ENCODE measurements at regions not wholly inside any gene's neighbourhood (a gene's known extent, or its start where the extent isn't known, plus 50 kb on each side); places are given as distances from the start of the nearest gene placed in this dataset.
"Not testable (repeated sequence)": the region's sequence is repeated elsewhere in the genome, so short reads cannot be mapped to it uniquely, and the experiment has no call there.

DNA sequence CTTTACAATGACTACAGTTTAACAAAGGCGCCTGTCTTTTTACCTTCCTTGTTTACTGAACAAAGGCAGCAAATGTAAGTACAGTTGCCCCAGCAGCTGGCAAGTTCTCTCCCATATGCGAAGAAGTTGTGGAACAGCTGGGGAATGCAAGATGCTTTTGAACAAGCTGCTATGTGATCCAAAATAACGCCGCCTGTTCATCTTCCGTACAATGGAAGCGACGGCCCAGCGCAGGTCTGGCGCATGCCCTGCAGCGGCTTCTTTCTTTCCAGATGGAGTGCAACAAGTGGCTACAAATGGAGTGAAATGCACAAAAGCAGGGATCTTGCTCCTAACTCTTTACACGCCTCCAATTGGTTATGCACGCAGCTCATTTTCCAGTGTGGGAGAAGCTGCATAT, 97.0 kb upstream of the SVIL start:
- H3K4me3 ChIP-seq (ENCODE audit: low read length): no peak overlapping the region
- H3K9ac ChIP-seq (ENCODE audit: low read length): no peak overlapping the region
- H3K36me3 ChIP-seq (ENCODE audit: control insufficient read depth, insufficient read depth, low read length): no peaks in the 10 kb centered on the region
- H3K9me3 ChIP-seq (ENCODE audit: control insufficient read depth, low read length): no peaks in the 10 kb centered on the region
- no peaks in the 10 kb centered on the region for H3K27me3 ChIP-seq (ENCODE audit: control insufficient read depth, insufficient read depth, low read length)
- H3K4me1 ChIP-seq (ENCODE audit: control insufficient read depth, insufficient read depth, low read length): peaks cover 16% of the 10 kb centered on the region

DNA sequence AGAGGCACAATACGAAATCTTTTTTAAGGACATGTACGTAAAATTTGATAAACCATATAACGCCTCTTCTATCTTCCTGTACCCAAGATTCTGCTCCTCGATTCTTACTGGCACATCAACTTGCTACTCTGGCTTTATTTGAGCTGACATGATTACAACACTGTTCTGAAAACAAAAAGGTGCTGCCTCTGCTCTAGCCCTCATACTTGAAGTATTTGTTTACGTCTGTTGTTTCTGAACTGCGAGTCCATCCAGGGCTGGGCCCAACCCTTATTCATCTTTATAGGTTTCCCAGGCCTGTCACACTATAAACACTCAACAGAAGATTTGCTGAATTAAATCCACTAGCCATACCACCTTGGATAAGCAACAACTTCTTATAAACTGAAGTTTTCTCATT, 96.2 kb upstream of the SVIL start:
- Histone ChIP-seq H3K9me3 (ENCODE audit: control insufficient read depth, low read length) (no peaks in the 10 kb centered on the region), H3K4me1 (ENCODE audit: control insufficient read depth, insufficient read depth, low read length) (peaks cover 16% of the 10 kb centered on the region), H3K9ac (ENCODE audit: low read length) (no peak overlapping the region), H3K36me3 (ENCODE audit: control insufficient read depth, insufficient read depth, low read length) (no peaks in the 10 kb centered on the region), H3K27me3 (ENCODE audit: control insufficient read depth, insufficient read depth, low read length) (no peaks in the 10 kb centered on the region), H3K4me3 (ENCODE audit: low read length) (no peak overlapping the region)

DNA sequence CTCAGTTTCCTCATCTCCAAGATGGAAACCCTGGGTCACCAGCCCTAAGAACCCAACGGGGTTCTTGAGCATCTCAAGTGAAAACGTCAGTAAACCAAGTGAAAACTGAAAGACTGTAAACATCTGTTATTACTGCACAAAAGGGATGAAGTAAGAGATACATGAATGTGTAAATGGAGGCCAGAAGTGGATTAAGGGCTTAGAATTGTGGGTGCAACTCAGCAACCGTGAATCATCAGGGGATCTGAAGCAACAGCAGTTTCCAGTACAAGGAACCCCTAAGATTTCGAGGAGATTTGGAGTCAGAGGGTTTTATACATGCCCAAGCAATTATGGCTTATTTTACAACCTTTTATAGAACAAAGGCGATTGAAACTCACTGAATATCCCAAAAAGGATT, 95.7 kb upstream of the SVIL start:
- no peaks in the 10 kb centered on the region for H3K36me3 ChIP-seq (ENCODE audit: control insufficient read depth, insufficient read depth, low read length)
- H3K27me3 ChIP-seq (ENCODE audit: control insufficient read depth, insufficient read depth, low read length): no peaks in the 10 kb centered on the region
- peaks cover 19% of the 10 kb centered on the region for H3K4me1 ChIP-seq (ENCODE audit: control insufficient read depth, insufficient read depth, low read length)
- H3K9ac ChIP-seq (ENCODE audit: low read length): no peak overlapping the region
- H3K4me3 ChIP-seq (ENCODE audit: low read length): no peak overlapping the region
- H3K9me3 ChIP-seq (ENCODE audit: control insufficient read depth, low read length): no peaks in the 10 kb centered on the region

DNA sequence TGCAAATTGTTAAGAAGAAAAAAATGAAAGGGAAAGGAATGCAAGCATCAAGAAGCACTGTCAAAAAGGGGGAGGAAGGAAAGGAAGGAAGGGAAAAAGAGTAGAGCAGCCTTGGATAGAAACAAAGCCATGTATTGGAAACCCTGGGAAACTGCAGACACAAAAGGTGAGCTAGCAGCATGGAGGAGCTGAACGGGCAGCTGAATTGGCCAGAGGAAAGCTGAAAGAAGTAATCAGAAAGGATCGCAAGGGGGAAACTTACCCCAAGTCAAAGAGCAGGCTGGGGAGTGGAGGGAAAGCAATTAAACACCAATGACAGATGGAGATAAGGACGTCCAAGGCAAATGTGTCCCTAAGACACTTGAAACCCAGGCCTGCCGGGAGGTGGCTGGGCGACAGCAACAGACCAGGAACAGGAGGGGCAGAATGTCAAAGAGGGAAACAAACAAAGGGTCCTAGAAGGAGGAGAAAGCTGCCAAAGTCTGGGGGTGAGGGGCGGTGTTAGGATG, 93.8 kb upstream of the SVIL start:
- Histone ChIP-seq H3K4me1 (ENCODE audit: control insufficient read depth, insufficient read depth, low read length) (peaks cover 18% of the 10 kb centered on the region), H3K36me3 (ENCODE audit: control insufficient read depth, insufficient read depth, low read length) (no peaks in the 10 kb centered on the region), H3K9me3 (ENCODE audit: control insufficient read depth, low read length) (no peaks in the 10 kb centered on the region), H3K9ac (ENCODE audit: low read length) (no peak overlapping the region), H3K27me3 (ENCODE audit: control insufficient read depth, insufficient read depth, low read length) (no peaks in the 10 kb centered on the region), H3K4me3 (ENCODE audit: low read length) (no peak overlapping the region)

- H3K4me3 ChIP-seq (ENCODE audit: low read length); H3K9ac ChIP-seq (ENCODE audit: low read length); H3K27me3 ChIP-seq (ENCODE audit: control insufficient read depth, insufficient read depth, low read length); H3K9me3 ChIP-seq (ENCODE audit: control insufficient read depth, low read length); H3K36me3 ChIP-seq (ENCODE audit: control insufficient read depth, insufficient read depth, low read length): not testable (repeated sequence)
- peaks cover 18% of the 10 kb centered on the region for H3K4me1 ChIP-seq (ENCODE audit: control insufficient read depth, insufficient read depth, low read length)
Observed at GRCh38 chr10:29725927-29726326, 91.2 kb upstream of the SVIL start.

DNA sequence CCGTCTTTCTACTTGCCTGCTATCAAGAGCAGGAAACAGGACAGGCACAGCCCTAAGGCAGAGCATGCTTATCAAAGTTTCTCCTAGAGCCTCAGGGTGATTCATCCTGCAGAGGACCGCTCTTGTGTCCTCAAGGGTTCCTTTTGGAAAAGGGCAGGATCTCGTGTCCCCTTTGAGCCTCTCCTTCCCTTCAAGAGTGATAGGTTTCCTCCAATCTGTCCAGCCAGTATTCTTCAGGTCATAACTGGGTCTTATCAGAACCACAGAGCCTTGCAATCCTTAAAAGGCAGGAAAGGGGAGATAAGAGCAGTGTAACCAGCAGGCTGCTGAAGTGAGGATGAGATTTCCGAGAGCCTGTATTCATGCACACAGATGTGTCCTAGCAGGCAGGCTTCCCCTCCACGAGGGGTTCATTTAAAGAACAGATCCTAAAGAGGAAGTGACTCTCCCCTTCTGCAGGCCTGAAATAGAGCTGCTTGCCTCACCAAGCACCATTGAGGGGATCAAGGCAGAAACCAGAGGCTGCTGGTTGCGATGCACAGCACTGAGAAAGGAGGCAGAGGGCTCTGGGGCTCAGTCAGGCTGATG, 90.5 kb upstream of the SVIL start:
- Histone ChIP-seq H3K9me3 (ENCODE audit: control insufficient read depth, low read length) (no peaks in the 10 kb centered on the region), H3K4me1 (ENCODE audit: control insufficient read depth, insufficient read depth, low read length) (peaks cover 18% of the 10 kb centered on the region), H3K36me3 (ENCODE audit: control insufficient read depth, insufficient read depth, low read length) (no peaks in the 10 kb centered on the region), H3K9ac (ENCODE audit: low read length) (no peak overlapping the region), H3K27me3 (ENCODE audit: control insufficient read depth, insufficient read depth, low read length) (no peaks in the 10 kb centered on the region), H3K4me3 (ENCODE audit: low read length) (no peak overlapping the region)

GRCh38 chr10:29723726-29724125, 89.0 kb upstream of the SVIL start:
- H3K4me3 ChIP-seq (ENCODE audit: low read length): no peak overlapping the region

GRCh38 chr10:29722777-29723176, 88.0 kb upstream of the SVIL start:
- Histone ChIP-seq H3K27me3 (ENCODE audit: control insufficient read depth, insufficient read depth, low read length) (no peaks in the 10 kb centered on the region), H3K36me3 (ENCODE audit: control insufficient read depth, insufficient read depth, low read length) (no peaks in the 10 kb centered on the region), H3K9ac (ENCODE audit: low read length) (no peak overlapping the region), H3K4me3 (ENCODE audit: low read length) (no peak overlapping the region), H3K4me1 (ENCODE audit: control insufficient read depth, insufficient read depth, low read length) (peaks cover 9% of the 10 kb centered on the region), H3K9me3 (ENCODE audit: control insufficient read depth, low read length) (no peaks in the 10 kb centered on the region)

More at GRCh38 chr10:29723726-29724125, 89.0 kb upstream of the SVIL start:
- Histone ChIP-seq H3K9me3 (ENCODE audit: control insufficient read depth, low read length) (no peaks in the 10 kb centered on the region), H3K36me3 (ENCODE audit: control insufficient read depth, insufficient read depth, low read length) (no peaks in the 10 kb centered on the region), H3K27me3 (ENCODE audit: control insufficient read depth, insufficient read depth, low read length) (no peaks in the 10 kb centered on the region), H3K9ac (ENCODE audit: low read length) (no peak overlapping the region), H3K4me1 (ENCODE audit: control insufficient read depth, insufficient read depth, low read length) (peaks cover 14% of the 10 kb centered on the region)

DNA sequence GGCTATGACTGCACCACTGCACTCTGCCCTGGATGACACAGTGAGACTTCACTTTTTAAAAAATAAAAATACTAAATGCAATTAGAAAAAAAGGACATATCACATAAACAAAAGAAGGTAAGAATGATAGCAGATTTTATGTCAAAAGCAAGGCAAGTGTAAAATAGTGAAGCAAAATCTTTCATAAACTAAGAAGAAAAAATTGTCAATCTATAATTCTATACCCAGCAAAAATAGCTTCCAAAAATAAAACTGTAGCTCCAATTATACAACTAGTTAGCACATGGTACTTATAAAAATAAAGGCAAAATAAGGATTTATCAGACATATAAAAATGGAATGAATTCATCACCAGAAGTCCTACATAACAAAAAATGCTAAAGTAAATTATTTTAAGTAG, 85.4 kb upstream of the SVIL start:
- Histone ChIP-seq H3K9ac (ENCODE audit: low read length) (no peak overlapping the region), H3K9me3 (ENCODE audit: control insufficient read depth, low read length) (no peaks in the 10 kb centered on the region), H3K4me1 (ENCODE audit: control insufficient read depth, insufficient read depth, low read length) (peaks cover 3% of the 10 kb centered on the region), H3K27me3 (ENCODE audit: control insufficient read depth, insufficient read depth, low read length) (no peaks in the 10 kb centered on the region), H3K4me3 (ENCODE audit: low read length) (no peak overlapping the region), H3K36me3 (ENCODE audit: control insufficient read depth, insufficient read depth, low read length) (no peaks in the 10 kb centered on the region)

DNA sequence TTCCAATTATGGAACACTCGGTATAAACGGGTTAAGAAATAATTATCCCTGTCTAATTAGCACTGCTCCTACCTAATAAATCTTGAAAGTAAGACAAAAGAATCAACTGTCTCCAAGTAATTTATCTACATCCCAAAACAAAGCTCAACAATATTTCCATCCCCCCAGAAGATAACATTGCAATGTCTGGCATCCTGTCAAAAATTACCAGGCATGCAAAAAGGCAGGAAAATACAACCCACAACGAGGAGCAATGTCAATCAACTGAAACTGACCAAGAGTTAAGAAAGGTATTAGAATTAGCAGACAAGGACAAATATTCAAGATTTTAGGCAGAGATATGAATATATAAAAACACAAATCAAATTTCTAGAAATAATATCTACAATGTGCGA, 84.5 kb upstream of the SVIL start:
- Histone ChIP-seq H3K4me3 (ENCODE audit: low read length) (no peak overlapping the region), H3K9me3 (ENCODE audit: control insufficient read depth, low read length) (no peaks in the 10 kb centered on the region), H3K27me3 (ENCODE audit: control insufficient read depth, insufficient read depth, low read length) (no peaks in the 10 kb centered on the region), H3K4me1 (ENCODE audit: control insufficient read depth, insufficient read depth, low read length) (no peaks in the 10 kb centered on the region), H3K36me3 (ENCODE audit: control insufficient read depth, insufficient read depth, low read length) (no peaks in the 10 kb centered on the region), H3K9ac (ENCODE audit: low read length) (no peak overlapping the region)

- Histone ChIP-seq H3K4me3 (ENCODE audit: low read length) (no peak overlapping the region), H3K9me3 (ENCODE audit: control insufficient read depth, low read length) (no peaks in the 10 kb centered on the region), H3K27me3 (ENCODE audit: control insufficient read depth, insufficient read depth, low read length) (no peaks in the 10 kb centered on the region), H3K9ac (ENCODE audit: low read length) (no peak overlapping the region), H3K36me3 (ENCODE audit: control insufficient read depth, insufficient read depth, low read length) (no peaks in the 10 kb centered on the region), H3K4me1 (ENCODE audit: control insufficient read depth, insufficient read depth, low read length) (no peaks in the 10 kb centered on the region)
Observed at GRCh38 chr10:29715296-29715695, 80.5 kb upstream of the SVIL start.

DNA sequence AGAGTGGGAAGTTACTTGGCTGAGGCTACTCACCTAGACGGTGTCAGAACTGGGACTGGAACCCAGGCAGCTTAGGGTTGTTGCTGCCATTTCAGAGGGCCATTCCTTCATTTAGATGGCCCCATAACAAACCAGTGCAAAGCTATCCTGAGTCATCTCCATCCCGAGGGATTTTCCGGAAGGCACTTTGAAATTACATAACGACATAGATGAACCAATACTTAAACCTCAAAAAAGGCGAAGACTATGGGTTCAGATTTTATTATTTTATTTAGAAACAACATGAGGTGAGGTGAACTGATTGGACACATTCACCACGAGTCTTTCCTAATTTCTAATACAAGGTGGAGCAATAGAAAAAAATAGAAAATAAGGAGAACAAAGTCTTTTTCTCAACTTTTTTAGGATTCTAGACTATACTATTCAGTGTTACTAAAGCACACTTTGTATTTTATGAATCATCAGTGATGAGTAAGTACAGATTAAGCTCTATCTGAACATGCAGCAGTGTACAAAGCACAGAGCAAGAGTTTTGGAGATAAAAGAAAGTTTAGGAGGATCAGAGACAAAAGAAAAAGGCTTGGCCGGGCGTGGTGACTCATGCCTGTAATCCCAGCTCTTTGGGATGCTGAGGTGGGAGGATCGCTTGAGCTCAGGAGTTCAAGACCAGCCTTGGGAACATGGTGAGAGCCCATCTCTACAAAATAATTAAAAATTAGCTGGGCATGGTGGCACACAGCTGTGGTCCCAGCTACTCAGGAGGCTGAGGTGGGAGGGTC, 79.5 kb upstream of the SVIL start:
- Histone ChIP-seq H3K4me1 (ENCODE audit: control insufficient read depth, insufficient read depth, low read length) (no peaks in the 10 kb centered on the region), H3K9ac (ENCODE audit: low read length) (no peak overlapping the region), H3K9me3 (ENCODE audit: control insufficient read depth, low read length) (no peaks in the 10 kb centered on the region), H3K4me3 (ENCODE audit: low read length) (no peak overlapping the region), H3K27me3 (ENCODE audit: control insufficient read depth, insufficient read depth, low read length) (no peaks in the 10 kb centered on the region), H3K36me3 (ENCODE audit: control insufficient read depth, insufficient read depth, low read length) (no peaks in the 10 kb centered on the region)
